ENCODE measurements at regions not wholly inside any gene's neighbourhood (a gene's known extent, or its start where the extent isn't known, plus 50 kb on each side); places are given as distances from the start of the nearest gene placed in this dataset.

DNA sequence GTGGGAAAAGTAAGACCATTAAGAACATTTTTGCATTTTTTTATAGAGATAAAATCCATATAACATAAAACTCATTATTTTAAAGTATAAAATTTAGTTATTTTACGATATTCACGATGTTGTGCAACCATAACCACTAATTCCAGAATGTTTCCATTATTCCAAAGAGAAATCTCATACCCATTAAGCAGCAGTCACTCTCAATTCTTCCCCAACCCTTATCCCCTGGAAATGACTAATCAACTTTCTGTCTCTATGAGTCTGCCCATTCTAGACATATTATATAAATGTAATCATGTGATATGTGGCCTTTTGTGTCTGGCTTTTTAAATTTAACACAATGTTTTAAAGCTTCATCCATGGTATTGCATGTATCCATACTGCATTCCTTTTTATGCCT is 115.6 kb upstream of the ADAMTSL1 start:
- TF ChIP-seq, protein P1, sequence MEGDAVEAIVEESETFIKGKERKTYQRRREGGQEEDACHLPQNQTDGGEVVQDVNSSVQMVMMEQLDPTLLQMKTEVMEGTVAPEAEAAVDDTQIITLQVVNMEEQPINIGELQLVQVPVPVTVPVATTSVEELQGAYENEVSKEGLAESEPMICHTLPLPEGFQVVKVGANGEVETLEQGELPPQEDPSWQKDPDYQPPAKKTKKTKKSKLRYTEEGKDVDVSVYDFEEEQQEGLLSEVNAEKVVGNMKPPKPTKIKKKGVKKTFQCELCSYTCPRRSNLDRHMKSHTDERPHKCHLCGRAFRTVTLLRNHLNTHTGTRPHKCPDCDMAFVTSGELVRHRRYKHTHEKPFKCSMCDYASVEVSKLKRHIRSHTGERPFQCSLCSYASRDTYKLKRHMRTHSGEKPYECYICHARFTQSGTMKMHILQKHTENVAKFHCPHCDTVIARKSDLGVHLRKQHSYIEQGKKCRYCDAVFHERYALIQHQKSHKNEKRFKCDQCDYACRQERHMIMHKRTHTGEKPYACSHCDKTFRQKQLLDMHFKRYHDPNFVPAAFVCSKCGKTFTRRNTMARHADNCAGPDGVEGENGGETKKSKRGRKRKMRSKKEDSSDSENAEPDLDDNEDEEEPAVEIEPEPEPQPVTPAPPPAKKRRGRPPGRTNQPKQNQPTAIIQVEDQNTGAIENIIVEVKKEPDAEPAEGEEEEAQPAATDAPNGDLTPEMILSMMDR (IDR thresholded peaks at IDR 0.05; ENCODE audit: low read length) = no peak
- no peak for TF ChIP-seq EZH2 (optimal IDR thresholded peaks at IDR 0.05; ENCODE audit: low read depth, low read length)
- no peak for TF ChIP-seq EZH2phosphoT487 (IDR thresholded peaks at IDR 0.05; ENCODE audit: low read length)

Data from MM.1S (cell line).